Amniotic epithelial cell (primary cell): ENCODE measurements at regions not wholly inside any gene's neighbourhood (a gene's known extent, or its start where the extent isn't known, plus 50 kb on each side); places are given as distances from the start of the nearest gene placed in this dataset.

Source experiments
- DNase-seq: peaks from one replicate; pipeline ENCODE4 v3.0.0-alpha.2; 2010; ENCODE audit warnings: low read depth

DNA sequence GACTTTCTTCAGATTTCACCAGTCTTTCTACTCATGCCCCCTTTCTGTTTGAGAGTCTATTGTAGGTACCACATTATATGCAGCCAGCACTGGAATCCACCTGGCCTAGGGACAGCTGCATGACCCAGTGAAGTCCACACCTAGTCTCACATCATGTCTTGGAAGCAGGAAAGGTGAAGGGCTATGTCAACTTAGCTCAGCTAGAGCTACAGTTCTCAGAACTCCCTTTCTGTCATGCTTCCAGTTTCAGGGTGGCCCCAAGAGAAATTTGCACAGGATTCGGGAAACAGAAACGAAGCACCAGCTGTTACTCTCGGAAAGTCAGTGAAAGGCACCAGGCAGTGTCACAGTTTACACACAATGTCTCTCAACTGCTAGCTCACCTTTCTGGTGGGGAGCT is 51.6 kb upstream of the NLRP1 start:
- DNase-seq: no peak

- no peak for DNase-seq
Observed at GRCh38 chr17:5638596-5638995, 54.3 kb upstream of the NLRP1 start.

DNA sequence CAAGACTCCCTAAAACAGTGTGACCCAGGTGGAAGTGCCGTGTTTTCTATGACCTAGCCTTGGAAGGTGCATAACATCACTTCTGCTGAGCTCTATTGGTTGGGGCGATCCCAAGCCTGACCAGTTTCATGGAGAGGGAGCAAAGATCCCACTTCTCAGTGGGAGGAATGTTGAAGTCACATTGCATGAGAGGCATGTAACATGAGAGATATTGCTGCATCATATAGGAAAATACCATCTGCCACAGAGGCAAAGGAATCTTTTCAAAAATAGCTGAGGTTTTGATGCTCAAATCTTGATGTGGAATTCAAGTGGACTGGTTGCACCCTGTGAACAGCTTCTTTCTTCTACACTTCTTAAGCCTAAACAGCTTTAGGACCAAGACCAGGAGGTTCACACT is 56.4 kb upstream of the NLRP1 start:
- DNase-seq: no peak

DNA sequence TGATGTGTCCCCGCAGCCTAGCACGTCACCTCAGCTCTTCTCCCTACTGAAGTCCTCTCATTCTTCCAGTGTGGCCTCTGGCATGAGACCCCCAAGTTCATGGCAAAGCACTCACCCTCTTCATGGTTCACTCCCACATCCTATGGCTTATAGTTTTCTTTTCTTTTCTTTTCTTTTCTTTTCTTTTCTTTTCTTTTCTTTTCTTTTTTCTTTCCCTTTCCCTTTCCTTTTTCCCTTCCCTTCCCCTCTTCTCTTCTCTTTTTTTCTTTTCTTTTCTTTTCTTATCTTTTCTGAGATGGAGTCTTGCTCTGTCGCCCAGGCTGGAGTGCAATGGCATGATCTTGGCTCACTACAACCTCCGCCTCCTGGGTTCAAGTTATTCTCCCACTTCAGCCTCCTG is 58.4 kb upstream of the NLRP1 start:
- DNase-seq: no peak

DNA sequence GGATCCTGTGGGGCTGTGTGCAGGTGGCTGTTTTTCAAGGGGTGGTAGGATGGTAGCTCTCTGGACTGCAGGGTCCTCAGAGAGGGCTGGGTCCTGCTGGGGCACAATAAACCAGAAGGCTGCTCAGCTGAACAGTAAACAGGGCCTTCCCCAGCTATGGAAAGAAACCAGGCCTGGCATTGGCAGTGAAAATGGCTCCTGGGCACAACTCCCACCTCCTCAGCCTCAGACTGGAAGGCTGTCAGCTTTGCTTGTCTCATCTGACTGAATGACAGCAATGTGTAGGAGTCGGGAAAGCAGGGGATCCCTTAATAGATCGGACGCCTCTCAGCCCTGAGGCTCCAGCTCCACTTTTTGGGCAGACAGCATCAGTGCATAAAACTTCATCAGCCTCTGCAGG is 59.8 kb upstream of the NLRP1 start:
- no peak for DNase-seq

GRCh38 chr17:5651348-5651747 is 67.0 kb upstream of the NLRP1 start:
- no peak for DNase-seq

DNA sequence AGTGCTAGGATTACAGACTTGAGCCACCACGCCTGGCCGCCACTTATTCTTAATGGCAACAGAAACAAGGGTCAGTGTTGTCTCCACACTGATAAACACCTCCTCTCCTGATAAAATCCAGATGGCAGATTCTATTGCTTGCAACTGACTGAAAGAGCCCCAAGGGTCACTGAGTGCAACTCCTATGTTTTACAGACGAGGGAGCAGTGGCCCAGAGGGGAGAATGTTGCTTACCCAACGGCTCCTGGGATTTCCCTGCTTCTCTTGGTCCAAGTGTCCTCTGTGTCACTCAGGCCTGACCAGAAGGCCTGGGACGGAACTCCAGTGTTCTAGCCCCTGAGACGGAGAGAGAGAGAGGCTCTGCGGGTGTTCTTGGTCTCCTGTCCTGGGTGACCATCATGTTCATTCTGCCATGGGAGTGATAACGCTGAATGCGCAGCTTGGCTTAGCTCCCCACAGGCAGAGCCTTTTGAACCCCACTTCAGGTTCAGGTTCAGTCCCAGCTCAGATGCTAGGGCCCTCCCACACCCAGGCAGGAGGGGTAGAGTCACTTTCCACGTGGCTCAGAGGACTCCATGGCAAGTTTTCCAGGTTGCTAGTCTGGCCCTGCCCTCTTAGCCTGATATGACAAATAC is 77.3 kb upstream of the NLRP1 start:
- DNase-seq: no peak

GRCh38 chr17:5662409-5663085 is 78.2 kb upstream of the NLRP1 start:
- DNase-seq: no peak

GRCh38 chr17:5665164-5665563 is 80.9 kb upstream of the NLRP1 start:
- DNase-seq: no peak

- no peak for DNase-seq
Observed at GRCh38 chr17:5667871-5668270, 83.6 kb upstream of the NLRP1 start.

- no peak for DNase-seq
Observed at GRCh38 chr17:5668557-5669138, 84.3 kb upstream of the NLRP1 start.

DNA sequence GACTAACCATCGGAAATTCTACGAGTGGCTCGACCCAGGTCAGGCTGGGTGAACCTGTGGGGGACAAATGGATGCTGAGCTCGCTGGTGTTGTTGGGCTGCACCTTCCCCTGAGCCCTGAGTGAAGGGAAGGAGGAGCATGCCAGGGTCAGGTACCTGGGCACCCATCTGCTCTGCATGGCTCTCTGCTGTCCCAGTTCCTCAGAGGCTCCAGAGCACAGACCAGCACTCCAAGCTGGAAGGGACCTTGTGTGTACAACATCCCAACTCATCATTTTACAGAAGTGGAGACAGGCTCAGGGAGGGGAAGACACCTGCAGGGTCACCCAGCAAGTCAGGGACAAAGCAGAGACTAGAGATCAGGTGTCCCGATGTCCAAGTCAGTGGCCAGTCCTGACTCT is 84.9 kb upstream of the NLRP1 start:
- no peak for DNase-seq

DNA sequence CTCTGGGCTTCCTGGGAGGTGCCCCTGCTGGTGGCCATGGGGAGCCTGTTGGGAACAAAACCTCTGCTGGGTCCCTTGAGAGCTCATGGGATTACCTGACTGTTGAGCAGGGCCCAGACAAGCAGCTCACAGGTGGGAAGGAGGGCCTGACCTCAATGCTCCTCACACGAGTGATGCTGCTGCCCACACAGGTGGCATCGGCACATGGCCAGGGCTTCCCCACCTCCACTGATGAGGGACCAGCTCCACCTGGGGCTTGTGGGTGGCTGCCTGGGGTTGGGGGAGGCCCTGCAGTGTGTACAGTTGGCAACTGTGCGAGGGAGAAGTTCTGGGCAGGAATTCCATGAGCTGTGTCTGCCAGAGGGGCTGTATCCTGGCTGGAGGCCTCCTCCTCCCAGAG is 87.8 kb upstream of the NLRP1 start:
- DNase-seq: no peak

GRCh38 chr17:5672815-5673430 is 88.6 kb upstream of the NLRP1 start:
- DNase-seq: no peak

DNA sequence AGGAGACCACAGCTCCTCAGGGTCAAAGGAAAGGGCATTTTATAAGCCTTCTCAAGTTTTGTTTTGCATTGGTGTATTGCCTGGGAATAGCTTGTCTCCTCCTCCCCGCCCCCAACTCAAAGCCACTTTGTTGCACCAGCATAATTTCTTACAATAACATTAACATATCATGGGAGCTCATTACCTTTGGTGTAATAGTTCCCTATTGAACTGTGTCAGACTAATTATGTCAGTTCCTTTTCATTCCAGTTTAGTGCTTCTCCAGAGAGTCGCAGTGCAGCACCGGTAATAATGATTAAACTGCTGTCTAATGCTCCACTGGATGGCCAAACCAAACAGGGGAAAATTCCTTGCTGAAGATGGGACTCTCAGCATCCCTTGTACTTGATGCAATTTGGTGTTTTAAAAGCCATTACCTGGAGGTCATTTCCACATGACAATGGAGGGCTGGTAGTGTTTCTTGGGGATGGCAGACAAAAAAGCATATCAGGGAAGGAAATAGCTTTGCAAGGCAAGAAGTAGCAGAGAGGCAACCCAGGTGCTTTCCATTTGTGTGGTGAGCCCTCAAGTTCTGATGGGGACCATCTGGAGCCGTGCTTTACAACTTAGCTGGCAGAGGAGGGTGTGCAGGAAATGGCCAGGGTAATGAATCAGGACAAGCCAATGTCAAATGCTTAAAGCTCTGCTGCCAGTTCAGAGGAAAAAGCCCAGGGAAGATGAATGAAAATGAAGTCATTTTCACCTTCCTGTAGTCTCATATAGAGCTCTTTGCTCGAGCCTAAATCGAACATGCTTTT is 91.5 kb upstream of the NLRP1 start:
- no peak for DNase-seq

DNA sequence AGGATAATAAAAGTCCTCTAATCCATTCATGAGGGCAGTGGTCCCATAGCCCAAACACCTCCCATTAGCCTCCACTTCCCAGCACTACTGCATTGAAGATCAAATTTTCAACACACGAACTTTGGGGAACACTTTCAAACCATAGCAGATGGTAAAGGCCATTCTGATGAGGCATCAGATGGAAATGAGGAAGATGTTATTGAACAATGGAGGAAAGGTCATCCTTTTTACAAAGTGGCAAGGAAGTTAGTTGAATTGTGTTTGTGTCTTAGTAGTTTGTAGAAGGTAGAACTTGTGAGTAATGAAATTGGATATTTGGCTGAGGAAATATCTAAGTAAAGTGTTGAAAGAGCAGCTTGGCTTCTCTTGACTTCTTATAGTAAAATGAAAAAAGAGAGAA is 93.3 kb upstream of the NLRP1 start:
- DNase-seq: no peak

DNA sequence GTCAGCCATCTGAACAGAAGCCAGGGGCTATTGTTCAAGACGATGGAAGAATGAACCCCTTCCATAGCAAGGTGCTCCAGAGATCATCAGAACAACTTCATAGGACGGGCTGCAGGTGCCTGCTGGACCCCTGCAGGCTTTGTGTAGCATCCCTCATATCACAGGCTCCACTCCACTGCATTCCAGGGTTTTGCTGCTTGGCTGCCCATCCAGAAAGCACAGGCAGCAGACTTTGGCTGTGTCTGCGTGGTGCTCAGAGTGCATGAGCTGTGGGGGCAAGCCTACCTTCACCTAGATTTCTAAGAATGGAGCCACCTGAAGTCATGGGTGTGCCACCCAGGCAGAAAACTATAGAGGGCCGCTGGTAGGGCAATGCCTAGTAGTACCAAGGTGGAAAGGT is 93.9 kb upstream of the NLRP1 start:
- DNase-seq: no peak

GRCh38 chr17:5680766-5681165 is 96.5 kb upstream of the NLRP1 start:
- DNase-seq: no peak

GRCh38 chr17:5683241-5683640 is 98.9 kb upstream of the NLRP1 start:
- no peak for DNase-seq

GRCh38 chr17:5686074-5686635 is 101.8 kb upstream of the NLRP1 start:
- DNase-seq: no peak

GRCh38 chr17:5687646-5688045 is 103.3 kb upstream of the NLRP1 start:
- DNase-seq: no peak

DNA sequence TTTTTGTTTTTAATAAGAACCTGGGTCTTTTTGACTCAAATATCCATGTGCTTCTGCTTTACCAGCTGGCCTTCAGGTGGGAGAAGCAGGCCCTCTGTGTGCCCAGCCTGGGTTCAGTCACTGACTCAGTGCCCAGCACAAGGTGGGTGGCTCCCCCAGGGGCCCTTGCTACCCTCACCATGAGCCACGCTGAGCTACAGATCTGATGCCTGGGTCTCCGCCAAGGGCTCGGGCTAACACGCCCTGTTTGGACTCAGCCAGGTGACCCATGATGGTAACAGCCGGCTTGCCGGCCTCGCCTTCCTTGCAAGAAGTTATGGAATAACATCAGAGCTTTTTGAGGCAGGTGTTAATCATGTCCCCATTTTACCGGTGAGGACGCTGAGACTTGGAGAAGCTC is 109.5 kb upstream of the NLRP1 start:
- DNase-seq: no peak
